ENCODE measurements at regions not wholly inside any gene's neighbourhood (a gene's known extent, or its start where the extent isn't known, plus 50 kb on each side); places are given as distances from the start of the nearest gene placed in this dataset.

GRCh38 chrX:76957485-76957884, 489.7 kb upstream of the FGF16 start:
- H3K9ac ChIP-seq (ENCODE audit: control insufficient read depth, extremely low read depth, insufficient read depth, low read length) = no peak overlapping the region
- no peaks in the 10 kb centered on the region for H3K4me1 ChIP-seq (ENCODE audit: control insufficient read depth, extremely low read depth, insufficient read depth, low read length)
- no peak overlapping the region for H2AFZ ChIP-seq (ENCODE audit: control insufficient read depth, low read length)
- dilution Hi-C loops (cut with MboI; ENCODE audit: extremely low pct_ligation_motif_present, low sequenced_read_pairs) = no loop called here
- no peak for DNase-seq (ENCODE audit: low read depth, low spot score)
- H3K4me3 ChIP-seq (ENCODE audit: control insufficient read depth in 2 of 3, extremely low read depth in 1 of 3, insufficient read depth in 2 of 3, low read depth in 1 of 3, low read length in 3 of 3) = no peak overlapping the region
- H3K9me1 ChIP-seq (ENCODE audit: control insufficient read depth, extremely low read depth, insufficient read depth, low read length) = no peaks in the 10 kb centered on the region
- H3K27ac ChIP-seq (ENCODE audit: control insufficient read depth, insufficient read depth, low read length) = no peak overlapping the region
- no peaks in the 10 kb centered on the region for H3K27me3 ChIP-seq (ENCODE audit: control insufficient read depth, extremely low read depth, insufficient read depth, low read length)
- peaks cover 5% of the 10 kb centered on the region for H3K9me3 ChIP-seq (ENCODE audit: control insufficient read depth, low read depth, low read length)
- FAIRE-seq = no peak
- no peaks in the 10 kb centered on the region for H3K36me3 ChIP-seq (ENCODE audit: control insufficient read depth in 2 of 2, extremely low read depth in 1 of 2, insufficient read depth in 2 of 2, low read length in 2 of 2)
- no peaks in the 10 kb centered on the region for H3K79me2 ChIP-seq (ENCODE audit: control insufficient read depth, insufficient read depth, low read length)
- H3K4me2 ChIP-seq (ENCODE audit: control insufficient read depth, extremely low read depth, insufficient read depth, low read depth, low read length) = no peak overlapping the region
- H4K20me1 ChIP-seq (ENCODE audit: control insufficient read depth, extremely low read depth, insufficient read depth, low read length) = no peaks in the 10 kb centered on the region
- TF ChIP-seq CTCF (optimal IDR thresholded peaks at IDR 0.05 in 1 of 3, IDR thresholded peaks at IDR 0.05 in 1 of 3, conservative IDR thresholded peaks at IDR 0.05 in 1 of 3; ENCODE audit: extremely low read depth in 1 of 3, insufficient read depth in 2 of 3, low read length in 3 of 3) = no peak
- no peak for TF ChIP-seq EZH2 (IDR thresholded peaks at IDR 0.05; ENCODE audit: low read length)

GRCh38 chrX:76971393-76972376, 475.5 kb upstream of the FGF16 start:
- H3K79me2 ChIP-seq (ENCODE audit: control insufficient read depth, insufficient read depth, low read length) = no peaks in the 10 kb centered on the region
- H3K9ac ChIP-seq (ENCODE audit: control insufficient read depth, extremely low read depth, insufficient read depth, low read length) = no peak overlapping the region
- H3K27ac ChIP-seq (ENCODE audit: control insufficient read depth, insufficient read depth, low read length) = no peak overlapping the region
- no peak overlapping the region for H3K4me2 ChIP-seq (ENCODE audit: control insufficient read depth, extremely low read depth, insufficient read depth, low read depth, low read length)
- no peaks in the 10 kb centered on the region for H3K27me3 ChIP-seq (ENCODE audit: control insufficient read depth, extremely low read depth, insufficient read depth, low read length)
- TF ChIP-seq EZH2 (IDR thresholded peaks at IDR 0.05; ENCODE audit: low read length) = no peak
- no peak for TF ChIP-seq CTCF (optimal IDR thresholded peaks at IDR 0.05 in 1 of 3, IDR thresholded peaks at IDR 0.05 in 1 of 3, conservative IDR thresholded peaks at IDR 0.05 in 1 of 3; ENCODE audit: extremely low read depth in 1 of 3, insufficient read depth in 2 of 3, low read length in 3 of 3)
- H3K36me3 ChIP-seq (ENCODE audit: control insufficient read depth in 2 of 2, extremely low read depth in 1 of 2, insufficient read depth in 2 of 2, low read length in 2 of 2) = no peaks in the 10 kb centered on the region
- no peak overlapping the region for H3K4me3 ChIP-seq (ENCODE audit: control insufficient read depth in 2 of 3, extremely low read depth in 1 of 3, insufficient read depth in 2 of 3, low read depth in 1 of 3, low read length in 3 of 3)
- dilution Hi-C loops (cut with MboI; ENCODE audit: extremely low pct_ligation_motif_present, low sequenced_read_pairs) = no loop called here
- no peak overlapping the region for H2AFZ ChIP-seq (ENCODE audit: control insufficient read depth, low read length)
- H3K9me3 ChIP-seq (ENCODE audit: control insufficient read depth, low read depth, low read length) = no peaks in the 10 kb centered on the region
- H3K9me1 ChIP-seq (ENCODE audit: control insufficient read depth, extremely low read depth, insufficient read depth, low read length) = no peaks in the 10 kb centered on the region
- DNase-seq (ENCODE audit: low read depth, low spot score) (no peak), FAIRE-seq (no peak)
- H4K20me1 ChIP-seq (ENCODE audit: control insufficient read depth, extremely low read depth, insufficient read depth, low read length) = no peaks in the 10 kb centered on the region
- no peaks in the 10 kb centered on the region for H3K4me1 ChIP-seq (ENCODE audit: control insufficient read depth, extremely low read depth, insufficient read depth, low read length)
